ENCODE measurements at regions not wholly inside any gene's neighbourhood (a gene's known extent, or its start where the extent isn't known, plus 50 kb on each side); places are given as distances from the start of the nearest gene placed in this dataset.

GRCh38 chr4:81990898-81991297, 382.9 kb downstream of the HNRNPD start:
- in situ Hi-C loops (cut with MboI; ENCODE audit: low pct_ligation_motif_present in 1 of 4, low pct_unique_long_range_greater_than_20kb in 1 of 4, low sequenced_read_pairs in 3 of 4) = no loop called here

GRCh38 chr4:81990211-81990610, 383.6 kb downstream of the HNRNPD start:
- Histone ChIP-seq H3K27me3 (peaks cover 7% of the 10 kb centered on the region), H3K27ac (no peak overlapping the region), H3K9me3 (no peaks in the 10 kb centered on the region), H3K36me3 (no peaks in the 10 kb centered on the region), H3K4me1 (no peaks in the 10 kb centered on the region), H3K4me3 (no peak overlapping the region)
- WGBS, 2 donors (ENCODE audit: low coverage in 1 of 2) = 20 to 56% methylated on average over 1 to 4 of the region's 4 CpGs
- intact Hi-C loops (cut with DNase I; ENCODE audit: low total_unique reads) = no loop called here
- TF ChIP-seq CTCF (IDR thresholded peaks at IDR 0.05) (no peak), POLR2AphosphoS5 (IDR thresholded peaks at IDR 0.05) (no peak), EP300 (IDR thresholded peaks at IDR 0.05; ENCODE audit: low read depth) (no peak), POLR2A (IDR thresholded peaks at IDR 0.05) (no peak)
- no peak for DNase-seq
- in situ Hi-C loops (cut with MboI; ENCODE audit: low pct_ligation_motif_present in 1 of 4, low pct_unique_long_range_greater_than_20kb in 1 of 4, low sequenced_read_pairs in 3 of 4) = no loop called here

More at GRCh38 chr4:81990898-81991297, 382.9 kb downstream of the HNRNPD start:
- Histone ChIP-seq H3K9me3 (no peaks in the 10 kb centered on the region), H3K4me1 (no peaks in the 10 kb centered on the region), H3K36me3 (no peaks in the 10 kb centered on the region), H3K27ac (no peak overlapping the region), H3K27me3 (peaks cover 7% of the 10 kb centered on the region), H3K4me3 (no peak overlapping the region)
- DNase-seq = no peak
- WGBS, 2 donors (ENCODE audit: low coverage in 1 of 2) = 19 to 56% methylated on average over 1 of the region's 1 CpG
- intact Hi-C loops (cut with DNase I; ENCODE audit: low total_unique reads) = no loop called here
- TF ChIP-seq EP300 (IDR thresholded peaks at IDR 0.05; ENCODE audit: low read depth) (no peak), CTCF (IDR thresholded peaks at IDR 0.05) (no peak), POLR2AphosphoS5 (IDR thresholded peaks at IDR 0.05) (no peak), POLR2A (IDR thresholded peaks at IDR 0.05) (no peak)

GRCh38 chr4:81989202-81989601, 384.6 kb downstream of the HNRNPD start:
- WGBS, 2 donors (ENCODE audit: low coverage in 1 of 2) = 0 to 10% methylated on average over 1 of the region's 1 CpG
- no peak overlapping the region for H3K4me3 ChIP-seq
- DNase-seq = no peak
- H3K4me1 ChIP-seq = no peaks in the 10 kb centered on the region
- no peaks in the 10 kb centered on the region for H3K36me3 ChIP-seq
- H3K27me3 ChIP-seq = peaks cover 7% of the 10 kb centered on the region
- in situ Hi-C loops (cut with MboI; ENCODE audit: low pct_ligation_motif_present in 1 of 4, low pct_unique_long_range_greater_than_20kb in 1 of 4, low sequenced_read_pairs in 3 of 4) (no loop called here), intact Hi-C loops (cut with DNase I; ENCODE audit: low total_unique reads) (no loop called here)
- no peaks in the 10 kb centered on the region for H3K9me3 ChIP-seq
- no peak overlapping the region for H3K27ac ChIP-seq
- TF ChIP-seq POLR2AphosphoS5 (IDR thresholded peaks at IDR 0.05) (no peak), CTCF (IDR thresholded peaks at IDR 0.05) (no peak)

GRCh38 chr4:81988178-81988577, 385.6 kb downstream of the HNRNPD start:
- DNase-seq = no peak
- no peak overlapping the region for H3K4me3 ChIP-seq
- no peaks in the 10 kb centered on the region for H3K4me1 ChIP-seq
- no peaks in the 10 kb centered on the region for H3K36me3 ChIP-seq
- peaks cover 7% of the 10 kb centered on the region for H3K27me3 ChIP-seq
- in situ Hi-C loops (cut with MboI; ENCODE audit: low pct_ligation_motif_present in 1 of 4, low pct_unique_long_range_greater_than_20kb in 1 of 4, low sequenced_read_pairs in 3 of 4) = no loop called here
- intact Hi-C loops (cut with DNase I; ENCODE audit: low total_unique reads) = no loop called here
- no peak overlapping the region for H3K27ac ChIP-seq
- no peaks in the 10 kb centered on the region for H3K9me3 ChIP-seq
- 89 to 93% methylated on average over 4 of the region's 4 CpGs for WGBS, 2 donors (ENCODE audit: low coverage in 1 of 2)
- TF ChIP-seq EP300 (IDR thresholded peaks at IDR 0.05; ENCODE audit: low read depth) (no peak), POLR2AphosphoS5 (IDR thresholded peaks at IDR 0.05) (no peak), CTCF (IDR thresholded peaks at IDR 0.05) (no peak), POLR2A (IDR thresholded peaks at IDR 0.05) (no peak)

Measured in transverse colon (tissue), 4 donors.